HCT116 (cell line): ENCODE measurements at regions not wholly inside any gene's neighbourhood (a gene's known extent, or its start where the extent isn't known, plus 50 kb on each side); places are given as distances from the start of the nearest gene placed in this dataset.

Experiments used
- CTCF ChIP-seq, 3 experiments: fragments of 200-600 bp in 1 of 3; sonication (generic) in 1 of 3; IDR thresholded peaks in 2 of 3; conservative IDR thresholded peaks in 1 of 3; 2 replicates each; pipeline ENCODE4 v1.5.1; 2012 to 2017; ENCODE audit warnings: low read depth in 2 of 3, low read length in 2 of 3, antibody characterized with exemption in 1 of 3, borderline replicate concordance in 1 of 3, control low read depth in 1 of 3, mild to moderate bottlenecking in 1 of 3, mixed read lengths in 1 of 3, mixed run types in 1 of 3, moderate library complexity in 1 of 3; ENCODE audit not compliant: insufficient read depth in 1 of 3
- JUND ChIP-seq: IDR thresholded peaks from 2 replicates; pipeline ENCODE4 v1.6.1; 2012
- POLR2A ChIP-seq: IDR thresholded peaks from 2 replicates; pipeline ENCODE4 v1.7.0; 2011; ENCODE audit warnings: borderline replicate concordance; ENCODE audit not compliant: insufficient read depth, insufficient read length; ENCODE audit errors: extremely low read depth
- ZNF274 ChIP-seq: fragments of 200-500 bp; sonication (Bioruptor generic); IDR thresholded peaks from 2 replicates; pipeline ENCODE4 v1.6.1; 2014; ENCODE audit warnings: mild to moderate bottlenecking, low read depth, low read length, inconsistent platforms

- TF ChIP-seq JUND (no peak), POLR2A (no peak), CTCF (IDR thresholded peaks at IDR 0.05 in 2 of 3, conservative IDR thresholded peaks at IDR 0.05 in 1 of 3; ENCODE audit: borderline replicate concordance in 1 of 3, insufficient read depth in 1 of 3, low read depth in 2 of 3, low read length in 2 of 3) (no peak), ZNF274 (no peak)
Measured at GRCh38 chr6:40293460-40294185, 293.5 kb downstream of the LRFN2 start.
